Smooth muscle cell (in vitro differentiated cells): ENCODE measurements at regions not wholly inside any gene's neighbourhood (a gene's known extent, or its start where the extent isn't known, plus 50 kb on each side); places are given as distances from the start of the nearest gene placed in this dataset.

Experiments
- DNase-seq: peaks from one replicate; lab custom pipeline; 2025; ENCODE audit not compliant: unreplicated experiment; lab: John Stamatoyannopoulos, UW
- H2AFZ ChIP-seq: fragments of 200-600 bp; sonication (generic); 2 replicates; pipeline ENCODE4 v1.6.0; 2016; ENCODE audit warnings: antibody characterized with exemption, low read depth, mild to moderate bottlenecking
- H3F3A ChIP-seq: fragments of 200-600 bp; sonication (generic); 2 replicates; pipeline ENCODE4 v1.6.0; 2017; ENCODE audit warnings: antibody characterized with exemption, low read depth
- H3K27ac ChIP-seq: fragments of 200-600 bp; sonication (generic); 2 replicates; pipeline ENCODE4 v1.5.1; 2016; ENCODE audit warnings: low read depth, mild to moderate bottlenecking
- H3K27me3 ChIP-seq: fragments of 200-600 bp; sonication (generic); 2 replicates; pipeline ENCODE4 v1.6.1; 2016; ENCODE audit warnings: low read depth, mild to moderate bottlenecking
- H3K36me3 ChIP-seq: fragments of 200-600 bp; sonication (generic); 2 replicates; pipeline ENCODE4 v1.5.1; 2016; ENCODE audit warnings: low read depth
- H3K4me1 ChIP-seq: fragments of 200-600 bp; sonication (generic); 2 replicates; pipeline ENCODE4 v1.5.1; 2016; ENCODE audit warnings: low read depth
- H3K4me2 ChIP-seq: fragments of 200-600 bp; sonication (generic); 2 replicates; pipeline ENCODE4 v1.6.0; 2016; ENCODE audit warnings: mild to moderate bottlenecking
- H3K4me3 ChIP-seq: fragments of 200-600 bp; sonication (generic); 2 replicates; pipeline ENCODE4 v1.5.1; 2016; ENCODE audit warnings: mild to moderate bottlenecking
- H3K79me2 ChIP-seq: fragments of 200-600 bp; sonication (generic); 2 replicates; pipeline ENCODE4 v1.6.0; 2016; ENCODE audit warnings: low read depth, mild to moderate bottlenecking
- H3K9ac ChIP-seq: fragments of 200-600 bp; sonication (generic); 2 replicates; pipeline ENCODE4 v1.6.0; 2016; ENCODE audit warnings: low read depth
- H3K9me3 ChIP-seq: fragments of 200-600 bp; sonication (generic); replicated peaks from 2 replicates; pipeline ENCODE4 v1.5.1; 2016; ENCODE audit warnings: low read depth
- H4K20me1 ChIP-seq: fragments of 200-600 bp; sonication (generic); 2 replicates; pipeline ENCODE4 v1.6.0; 2016; ENCODE audit warnings: low read depth
- CTCF ChIP-seq: fragments of 200-600 bp; sonication (generic); IDR thresholded peaks from 2 replicates; pipeline ENCODE4 v1.5.1; 2017; ENCODE audit warnings: borderline replicate concordance, mild to moderate bottlenecking, antibody characterized with exemption; ENCODE audit not compliant: insufficient read depth, poor library complexity, severe bottlenecking
- WGBS: methylation state at CpG from one replicate; pipeline ENCODE4 v1.1.7; 2016; ENCODE audit warnings: low lambda C conversion rate; 5-methylcytosine and 5-hydroxymethylcytosine counted together

- H3K9ac ChIP-seq: no peak overlapping the region
- TF ChIP-seq CTCF: no peak
- H2AFZ ChIP-seq: no peak overlapping the region
Measured at GRCh38 chr1:17914987-17915386, 159.9 kb downstream of the ACTL8 start.

GRCh38 chr1:17915511-17916197 lies 160.5 kb downstream of the ACTL8 start:
- no peak overlapping the region for H2AFZ ChIP-seq
- H3K9ac ChIP-seq: no peak overlapping the region
- H4K20me1 ChIP-seq: no peaks in the 10 kb centered on the region
- no peaks in the 10 kb centered on the region for H3K9me3 ChIP-seq
- no peaks in the 10 kb centered on the region for H3K36me3 ChIP-seq
- WGBS: 54% methylated on average over 7 of the region's 7 CpGs
- H3K4me1 ChIP-seq: no peaks in the 10 kb centered on the region
- H3K27me3 ChIP-seq: peaks cover 46% of the 10 kb centered on the region
- H3K4me2 ChIP-seq: no peak overlapping the region
- H3K79me2 ChIP-seq: no peaks in the 10 kb centered on the region
- no peak overlapping the region for H3K4me3 ChIP-seq
- DNase-seq: no peak
- no peak for TF ChIP-seq CTCF
- no peak overlapping the region for H3K27ac ChIP-seq
- H3F3A ChIP-seq: no peaks in the 10 kb centered on the region

More at GRCh38 chr1:17914987-17915386, 159.9 kb downstream of the ACTL8 start:
- Histone ChIP-seq H3K4me1 (no peaks in the 10 kb centered on the region), H3K4me2 (no peak overlapping the region), H3K9me3 (no peaks in the 10 kb centered on the region), H3K4me3 (no peak overlapping the region), H3F3A (no peaks in the 10 kb centered on the region), H4K20me1 (no peaks in the 10 kb centered on the region), H3K36me3 (no peaks in the 10 kb centered on the region), H3K27me3 (peaks cover 48% of the 10 kb centered on the region), H3K27ac (no peak overlapping the region), H3K79me2 (no peaks in the 10 kb centered on the region)
- 83% methylated on average over 9 of the region's 9 CpGs for WGBS
- DNase-seq: no peak

GRCh38 chr1:17916702-17917101 lies 161.6 kb downstream of the ACTL8 start:
- H4K20me1 ChIP-seq: no peaks in the 10 kb centered on the region
- WGBS: 72% methylated on average over 3 of the region's 3 CpGs
- no peak overlapping the region for H2AFZ ChIP-seq
- no peak overlapping the region for H3K4me3 ChIP-seq
- H3K79me2 ChIP-seq: no peaks in the 10 kb centered on the region
- TF ChIP-seq CTCF: no peak
- H3K4me2 ChIP-seq: no peak overlapping the region
- no peaks in the 10 kb centered on the region for H3K36me3 ChIP-seq
- no peaks in the 10 kb centered on the region for H3K9me3 ChIP-seq
- no peaks in the 10 kb centered on the region for H3F3A ChIP-seq
- H3K9ac ChIP-seq: no peak overlapping the region
- H3K27me3 ChIP-seq: peaks cover 46% of the 10 kb centered on the region
- no peak for DNase-seq
- no peaks in the 10 kb centered on the region for H3K4me1 ChIP-seq
- no peak overlapping the region for H3K27ac ChIP-seq
